H9 (cell line): ENCODE measurements at regions not wholly inside any gene's neighbourhood (a gene's known extent, or its start where the extent isn't known, plus 50 kb on each side); places are given as distances from the start of the nearest gene placed in this dataset.

Experiments
- DNase-seq: peaks from one replicate; pipeline ENCODE4 v3.0.0-alpha.2; 2017
- H2AFZ ChIP-seq: one replicate; pipeline ENCODE4 v1.6.1; 2013; ENCODE audit warnings: mild to moderate bottlenecking, low read length, control low read depth, moderate library complexity
- H2AK5ac ChIP-seq: 2 replicates; pipeline ENCODE4 v1.6.1; 2013; ENCODE audit warnings: low read length, control low read depth, mixed read lengths; ENCODE audit not compliant: insufficient read length
- H2BK120ac ChIP-seq: one replicate; pipeline ENCODE4 v1.6.1; 2013; ENCODE audit warnings: low read depth, mild to moderate bottlenecking, low read length, control low read depth, inconsistent platforms; ENCODE audit not compliant: poor library complexity, severe bottlenecking
- H2BK12ac ChIP-seq: 2 replicates; pipeline ENCODE4 v1.6.1; 2013; ENCODE audit warnings: low read length, control low read depth, mixed read lengths, low read depth; ENCODE audit not compliant: insufficient read length
- H2BK15ac ChIP-seq: 2 replicates; pipeline ENCODE4 v1.6.1; 2013; ENCODE audit warnings: low read depth, low read length, control low read depth
- H2BK20ac ChIP-seq: one replicate; pipeline ENCODE4 v1.6.1; 2013; ENCODE audit warnings: low read depth, mild to moderate bottlenecking, low read length, control low read depth, inconsistent platforms; ENCODE audit not compliant: poor library complexity, severe bottlenecking
- H2BK5ac ChIP-seq: 2 replicates; pipeline ENCODE4 v1.6.1; 2013; ENCODE audit warnings: low read length, control low read depth, mixed read lengths; ENCODE audit not compliant: insufficient read length
- H3K14ac ChIP-seq: 2 replicates; pipeline ENCODE4 v1.6.1; 2013; ENCODE audit warnings: low read length, control low read depth; ENCODE audit not compliant: insufficient read depth
- H3K18ac ChIP-seq: 2 replicates; pipeline ENCODE4 v1.6.1; 2013; ENCODE audit warnings: low read depth, mild to moderate bottlenecking, mixed read lengths, low read length, control low read depth; ENCODE audit not compliant: insufficient read length
- H3K23ac ChIP-seq: 2 replicates; pipeline ENCODE4 v1.6.1; 2013; ENCODE audit warnings: low read length, control low read depth, mixed read lengths, low read depth; ENCODE audit not compliant: insufficient read length
- H3K23me2 ChIP-seq: 2 replicates; pipeline ENCODE4 v1.6.1; 2013; ENCODE audit warnings: low read depth, mild to moderate bottlenecking, mixed read lengths, low read length, control low read depth; ENCODE audit not compliant: insufficient read length, poor library complexity, severe bottlenecking
- H3K27ac ChIP-seq: 2 replicates; pipeline ENCODE4 v1.5.1; 2013; ENCODE audit warnings: low read length, control low read depth, mixed read lengths, low read depth; ENCODE audit not compliant: insufficient read length
- H3K27me3 ChIP-seq: 2 replicates; pipeline ENCODE4 v1.6.1; 2013; ENCODE audit warnings: low read length, control low read depth, inconsistent platforms; ENCODE audit not compliant: insufficient read depth
- H3K4ac ChIP-seq: 2 replicates; pipeline ENCODE4 v1.6.1; 2013; ENCODE audit warnings: low read depth, mild to moderate bottlenecking, control low read depth, inconsistent platforms, low read length, moderate library complexity
- H3K4me1 ChIP-seq: 2 replicates; pipeline ENCODE4 v1.6.1; 2013; ENCODE audit warnings: low read length, control low read depth, inconsistent platforms; ENCODE audit not compliant: insufficient read depth
- H3K4me2 ChIP-seq: 2 replicates; pipeline ENCODE4 v1.6.1; 2013; ENCODE audit warnings: low read length, control low read depth, mixed read lengths; ENCODE audit not compliant: insufficient read length, insufficient read depth
- H3K56ac ChIP-seq: 2 replicates; pipeline ENCODE4 v1.6.1; 2013; ENCODE audit warnings: low read depth, mild to moderate bottlenecking, mixed read lengths, low read length, control low read depth; ENCODE audit not compliant: insufficient read length
- H3K79me1 ChIP-seq: 2 replicates; pipeline ENCODE4 v1.6.1; 2013; ENCODE audit warnings: low read depth, mild to moderate bottlenecking, moderate library complexity, low read length, control low read depth, inconsistent platforms; ENCODE audit not compliant: insufficient read depth, poor library complexity, severe bottlenecking
- H3K79me2 ChIP-seq: 2 replicates; pipeline ENCODE4 v1.6.1; 2013; ENCODE audit warnings: low read length, control low read depth, inconsistent platforms; ENCODE audit not compliant: insufficient read depth
- H3K9ac ChIP-seq: 2 replicates; pipeline ENCODE4 v1.6.1; 2013; ENCODE audit warnings: low read length, control low read depth, mixed read lengths; ENCODE audit not compliant: insufficient read length; ENCODE audit errors: extremely low read depth
- H3K9me3 ChIP-seq: one replicate; pipeline ENCODE4 v1.6.1; 2013; ENCODE audit warnings: low read depth, low read length, inconsistent platforms; ENCODE audit not compliant: control insufficient read depth
- H3T11ph ChIP-seq: one replicate; pipeline ENCODE4 v1.6.1; 2013; ENCODE audit warnings: mild to moderate bottlenecking, low read length, control low read depth, inconsistent platforms
- H4K20me1 ChIP-seq: one replicate; pipeline ENCODE4 v1.6.1; 2013; ENCODE audit not compliant: control insufficient read depth, insufficient read length, insufficient read depth
- H4K5ac ChIP-seq: 2 replicates; pipeline ENCODE4 v1.6.1; 2013; ENCODE audit warnings: low read depth, mild to moderate bottlenecking, mixed read lengths, low read length, control low read depth; ENCODE audit not compliant: insufficient read length
- H4K8ac ChIP-seq: replicated peaks from 2 replicates; pipeline ENCODE4 v1.6.1; 2013; ENCODE audit warnings: low read length, control low read depth, mixed read lengths, low read depth; ENCODE audit not compliant: insufficient read length
- H4K91ac ChIP-seq: 2 replicates; pipeline ENCODE4 v1.6.1; 2013; ENCODE audit warnings: low read depth, mild to moderate bottlenecking, moderate library complexity, mixed read lengths, low read length, control low read depth; ENCODE audit not compliant: insufficient read length
- H3K27ac Mint-ChIP-seq, 3 experiments: 2 replicates in 2 of 3; 3 replicates in 1 of 3; pipeline ENCODE4 v1.8.0; 2020 to 2021; ENCODE audit warnings: mixed read lengths in 3 of 3, mild to moderate bottlenecking in 1 of 3, moderate library complexity in 1 of 3
- H3K27me3 Mint-ChIP-seq: 2 replicates; pipeline ENCODE4 v1.8.0; 2021; ENCODE audit warnings: low read depth, mild to moderate bottlenecking, moderate library complexity, mixed read lengths
- H3K36me3 Mint-ChIP-seq, 3 experiments: 2 replicates in 2 of 3; 3 replicates in 1 of 3; pipeline ENCODE4 v1.8.0; 2020 to 2021; ENCODE audit warnings: low read depth in 3 of 3, mixed read lengths in 3 of 3; ENCODE audit not compliant: insufficient read depth in 1 of 3
- H3K4me1 Mint-ChIP-seq, 2 experiments: 2 replicates each; pipeline ENCODE4 v1.8.0; 2020; ENCODE audit warnings: mixed read lengths in 2 of 2
- H3K4me3 Mint-ChIP-seq, 2 experiments: 2 replicates in 1 of 2; 3 replicates in 1 of 2; pipeline ENCODE4 v1.8.0; 2020 to 2021; ENCODE audit warnings: mild to moderate bottlenecking in 2 of 2, mixed read lengths in 2 of 2, moderate library complexity in 1 of 2
- H3K9me3 Mint-ChIP-seq, 2 experiments: 2 replicates in 1 of 2; 3 replicates in 1 of 2; pipeline ENCODE4 v1.8.0; 2020; ENCODE audit warnings: mild to moderate bottlenecking in 2 of 2, mixed read lengths in 2 of 2, moderate library complexity in 1 of 2
- CTCF ChIP-seq: fragments of 200-600 bp; sonication (generic); conservative IDR thresholded peaks from 3 replicates; pipeline ENCODE4 v1.8.0; 2021; ENCODE audit warnings: antibody characterized with exemption, mild to moderate bottlenecking
- WGBS: extraction: QIAGEN DNeasy Blood & Tissue Kit; methylation state at CpG from one replicate; pipeline ENCODE4 v1.1.7; 2013; ENCODE audit warnings: missing lambda C conversion rate, low lambda C conversion rate, mixed read lengths; ENCODE audit not compliant: insufficient read length; ENCODE audit errors: extremely low coverage; 5-methylcytosine and 5-hydroxymethylcytosine counted together

- peaks cover 3 to 14% of the 10 kb centered on the region in 2 experiments; a peak in 2 of 5 replicates for H3K9me3 Mint-ChIP-seq
- no peak overlapping the region for H3K4ac ChIP-seq
These were observed 188.0 kb upstream of the NAMPT start for GRCh38 chr7:106472741-106473140.

More at GRCh38 chr7:106472741-106473140, 188.0 kb upstream of the NAMPT start:
- no peaks in the 10 kb centered on the region for H3K79me2 ChIP-seq
- H2BK120ac ChIP-seq: no peak overlapping the region
- Mint-ChIP-seq H3K27ac (no peak overlapping the region), H3K4me1 (peaks cover 16% of the 10 kb centered on the region in 2 experiments), H3K36me3 (no peaks in the 10 kb centered on the region; a peak in 2 of 7 replicates), H3K27me3 (no peaks in the 10 kb centered on the region), H3K4me3 (no peak overlapping the region)
- no peak overlapping the region for H2BK15ac ChIP-seq
- H4K5ac ChIP-seq: no peak overlapping the region
- no peak overlapping the region for H2BK5ac ChIP-seq
- H3K27ac ChIP-seq: no peak overlapping the region
- no peaks in the 10 kb centered on the region for H3K23me2 ChIP-seq
- H3K4me1 ChIP-seq: no peaks in the 10 kb centered on the region
- no peak overlapping the region for H3K56ac ChIP-seq
- H2AK5ac ChIP-seq: no peak overlapping the region
- H2BK20ac ChIP-seq: no peak overlapping the region
- H3K18ac ChIP-seq: no peak overlapping the region
- no peak overlapping the region for H3K9ac ChIP-seq
- H4K20me1 ChIP-seq: no peaks in the 10 kb centered on the region
- no peak overlapping the region for H4K91ac ChIP-seq
- H2AFZ ChIP-seq: no peak overlapping the region
- no peaks in the 10 kb centered on the region for H3K27me3 ChIP-seq
- no peak overlapping the region for H3K4me2 ChIP-seq
- H3K79me1 ChIP-seq: no peaks in the 10 kb centered on the region
- H4K8ac ChIP-seq: no peak overlapping the region
- no peak for TF ChIP-seq CTCF
- H3K14ac ChIP-seq: no peak overlapping the region
- no peak overlapping the region for H3T11ph ChIP-seq
- DNase-seq: no peak
- no peak overlapping the region for H3K23ac ChIP-seq
- WGBS: no CpG with 5 or more reads among the region's 3 CpGs
- H3K9me3 ChIP-seq: no peaks in the 10 kb centered on the region
- H2BK12ac ChIP-seq: no peak overlapping the region
